Adrenal gland (tissue), 5 donors: ENCODE measurements at regions not wholly inside any gene's neighbourhood (a gene's known extent, or its start where the extent isn't known, plus 50 kb on each side); places are given as distances from the start of the nearest gene placed in this dataset.

Experiments used
- CTCF ChIP-seq, 6 experiments: fragments of 450-650 bp in 4 of 6; fragments of 200-600 bp in 2 of 6; sonication (generic) in 1 of 6; IDR thresholded peaks; 1 replicate in 5 of 6; 2 replicates in 1 of 6; pipeline versions ENCODE4 v1.5.1 to v1.8.0; 2016 to 2021; ENCODE audit warnings: antibody characterized with exemption in 6 of 6, mild to moderate bottlenecking in 2 of 6, moderate library complexity in 1 of 6
- POLR2A ChIP-seq, 2 donors: fragments of 450-650 bp; IDR thresholded peaks; one replicate each; pipeline ENCODE4 v1.6.1; 2017; ENCODE audit warnings: antibody characterized with exemption in 2 of 2, mild to moderate bottlenecking in 2 of 2, moderate library complexity in 1 of 2
- donor health status: DM: no; HTN: no; CAD: no.

GRCh38 chr12:63397807-63398206, 246.8 kb upstream of the AVPR1A start:
- TF ChIP-seq CTCF (IDR thresholded peaks at IDR 0.05) (no peak), POLR2A (IDR thresholded peaks at IDR 0.05) (no peak)
